ENCODE measurements at regions not wholly inside any gene's neighbourhood (a gene's known extent, or its start where the extent isn't known, plus 50 kb on each side); places are given as distances from the start of the nearest gene placed in this dataset.

DNA sequence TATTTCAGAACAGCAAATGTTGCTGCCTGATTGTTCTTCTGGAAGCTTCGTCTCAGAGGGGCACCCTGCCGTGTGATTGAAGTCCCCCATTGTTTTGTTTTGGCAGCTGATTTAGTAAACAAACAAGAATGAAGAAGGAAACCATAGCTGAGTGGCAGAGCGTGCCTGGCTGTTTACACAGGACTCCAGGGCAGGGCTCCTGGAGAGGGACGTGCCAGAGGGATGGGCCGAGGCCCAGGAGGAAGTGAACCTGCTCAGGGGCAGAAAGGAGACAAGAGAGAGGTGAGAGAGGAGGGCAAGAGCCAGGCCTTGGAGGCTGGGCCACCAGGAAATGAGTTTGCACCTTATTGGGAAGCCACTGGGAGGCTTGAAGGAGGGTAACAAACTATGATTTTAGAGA lies 85.5 kb upstream of the B3GAT1 start:
- no peak for TF ChIP-seq POLR2AphosphoS5 (IDR thresholded peaks at IDR 0.05; ENCODE audit: insufficient read depth in 1 of 2, low read depth in 1 of 2)
- no peak for TF ChIP-seq POLR2A (IDR thresholded peaks at IDR 0.05)
